ENCODE measurements at regions not wholly inside any gene's neighbourhood (a gene's known extent, or its start where the extent isn't known, plus 50 kb on each side); places are given as distances from the start of the nearest gene placed in this dataset.

DNA sequence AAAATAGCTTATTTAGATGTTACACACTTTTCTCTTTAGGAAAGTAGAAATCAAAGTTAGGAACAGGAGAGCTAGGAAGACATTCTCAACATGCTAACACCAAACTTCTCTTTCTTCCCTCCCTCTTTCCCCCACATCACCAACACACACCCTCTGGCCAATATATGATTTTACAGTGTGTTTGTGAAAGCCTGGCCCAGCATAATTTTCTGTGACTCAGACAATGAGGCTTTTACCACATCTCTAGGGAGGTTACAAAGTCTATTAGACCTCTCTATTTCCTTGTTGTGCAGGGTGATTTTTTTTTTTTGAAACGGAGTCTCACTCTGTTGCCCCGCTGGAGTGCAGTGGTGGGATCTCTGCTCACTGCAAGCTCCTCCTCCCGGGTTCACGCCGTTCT is 189.9 kb downstream of the AASDH start:
- peaks cover 7% of the 10 kb centered on the region for H3K36me3 Mint-ChIP-seq (ENCODE audit: low read depth, unreplicated experiment)
- no peak overlapping the region for H3K4me3 Mint-ChIP-seq (ENCODE audit: unreplicated experiment)
- H3K9me3 Mint-ChIP-seq (ENCODE audit: unreplicated experiment): no peaks in the 10 kb centered on the region
- no peak overlapping the region for H3K27ac Mint-ChIP-seq (ENCODE audit: unreplicated experiment)
- TF ChIP-seq, protein P1, sequence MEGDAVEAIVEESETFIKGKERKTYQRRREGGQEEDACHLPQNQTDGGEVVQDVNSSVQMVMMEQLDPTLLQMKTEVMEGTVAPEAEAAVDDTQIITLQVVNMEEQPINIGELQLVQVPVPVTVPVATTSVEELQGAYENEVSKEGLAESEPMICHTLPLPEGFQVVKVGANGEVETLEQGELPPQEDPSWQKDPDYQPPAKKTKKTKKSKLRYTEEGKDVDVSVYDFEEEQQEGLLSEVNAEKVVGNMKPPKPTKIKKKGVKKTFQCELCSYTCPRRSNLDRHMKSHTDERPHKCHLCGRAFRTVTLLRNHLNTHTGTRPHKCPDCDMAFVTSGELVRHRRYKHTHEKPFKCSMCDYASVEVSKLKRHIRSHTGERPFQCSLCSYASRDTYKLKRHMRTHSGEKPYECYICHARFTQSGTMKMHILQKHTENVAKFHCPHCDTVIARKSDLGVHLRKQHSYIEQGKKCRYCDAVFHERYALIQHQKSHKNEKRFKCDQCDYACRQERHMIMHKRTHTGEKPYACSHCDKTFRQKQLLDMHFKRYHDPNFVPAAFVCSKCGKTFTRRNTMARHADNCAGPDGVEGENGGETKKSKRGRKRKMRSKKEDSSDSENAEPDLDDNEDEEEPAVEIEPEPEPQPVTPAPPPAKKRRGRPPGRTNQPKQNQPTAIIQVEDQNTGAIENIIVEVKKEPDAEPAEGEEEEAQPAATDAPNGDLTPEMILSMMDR (IDR thresholded peaks at IDR 0.05; ENCODE audit: unreplicated experiment): no peak
- no peak for DNase-seq (ENCODE audit: low spot score)
- no peaks in the 10 kb centered on the region for H3K4me1 Mint-ChIP-seq (ENCODE audit: unreplicated experiment)
- no peaks in the 10 kb centered on the region for H3K27me3 Mint-ChIP-seq (ENCODE audit: unreplicated experiment)

DNA sequence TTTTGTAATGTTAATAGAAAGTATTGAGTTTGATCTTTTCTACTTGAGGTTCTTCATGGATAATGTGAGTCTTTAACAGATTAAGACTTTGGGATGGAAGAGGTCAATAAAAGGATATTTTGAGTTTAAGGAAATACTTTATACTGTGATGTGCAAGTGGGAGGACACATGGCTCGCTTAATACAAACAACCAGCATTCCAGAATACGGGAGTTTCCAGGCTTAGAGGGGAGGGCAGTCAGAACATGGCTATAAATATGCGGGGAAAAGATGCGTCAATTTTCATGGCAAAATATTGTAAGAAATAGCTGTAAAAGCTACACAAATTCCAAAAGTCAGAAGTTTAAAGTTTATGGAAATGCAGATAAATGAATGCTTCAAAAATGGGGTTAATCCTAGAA is 192.3 kb downstream of the AASDH start:
- no peaks in the 10 kb centered on the region for H3K27me3 Mint-ChIP-seq (ENCODE audit: unreplicated experiment)
- H3K36me3 Mint-ChIP-seq (ENCODE audit: low read depth, unreplicated experiment): peaks cover 22% of the 10 kb centered on the region
- H3K4me1 Mint-ChIP-seq (ENCODE audit: unreplicated experiment): no peaks in the 10 kb centered on the region
- DNase-seq (ENCODE audit: low spot score): no peak
- no peak overlapping the region for H3K4me3 Mint-ChIP-seq (ENCODE audit: unreplicated experiment)
- no peaks in the 10 kb centered on the region for H3K9me3 Mint-ChIP-seq (ENCODE audit: unreplicated experiment)
- H3K27ac Mint-ChIP-seq (ENCODE audit: unreplicated experiment): no peak overlapping the region
- TF ChIP-seq, protein P1 (IDR thresholded peaks at IDR 0.05; ENCODE audit: unreplicated experiment): no peak

DNA sequence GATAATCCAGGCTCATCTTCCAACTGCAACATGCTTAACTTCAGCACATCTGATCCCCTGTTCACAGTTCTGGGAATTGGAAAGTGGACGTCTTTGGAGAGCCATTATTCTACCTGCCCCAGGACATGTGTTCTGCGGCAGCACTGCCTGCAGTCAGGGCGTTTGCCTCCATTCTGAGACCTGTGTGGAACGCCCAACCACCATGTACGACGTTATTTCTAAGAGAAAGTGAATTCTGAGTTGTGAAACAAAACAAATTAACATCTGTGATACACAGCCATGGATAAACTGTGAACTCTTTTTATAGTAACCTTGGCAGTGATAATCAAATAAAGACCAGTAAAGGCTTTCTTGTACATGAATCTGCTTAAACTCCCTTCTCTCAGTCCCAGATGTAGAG is 195.8 kb downstream of the AASDH start:
- TF ChIP-seq, protein P1 (IDR thresholded peaks at IDR 0.05; ENCODE audit: unreplicated experiment): no peak
- Mint-ChIP-seq H3K4me3 (ENCODE audit: unreplicated experiment) (peak overlapping the region; percentile 43), H3K27ac (ENCODE audit: unreplicated experiment) (no peak overlapping the region), H3K9me3 (ENCODE audit: unreplicated experiment) (no peaks in the 10 kb centered on the region), H3K27me3 (ENCODE audit: unreplicated experiment) (no peaks in the 10 kb centered on the region), H3K4me1 (ENCODE audit: unreplicated experiment) (no peaks in the 10 kb centered on the region), H3K36me3 (ENCODE audit: low read depth, unreplicated experiment) (peaks cover 22% of the 10 kb centered on the region)
- no peak for DNase-seq (ENCODE audit: low spot score)

- Mint-ChIP-seq H3K27ac (ENCODE audit: unreplicated experiment) (no peak overlapping the region), H3K36me3 (ENCODE audit: low read depth, unreplicated experiment) (peaks cover 19% of the 10 kb centered on the region), H3K9me3 (ENCODE audit: unreplicated experiment) (no peaks in the 10 kb centered on the region), H3K4me3 (ENCODE audit: unreplicated experiment) (no peak overlapping the region), H3K27me3 (ENCODE audit: unreplicated experiment) (peaks cover 2% of the 10 kb centered on the region), H3K4me1 (ENCODE audit: unreplicated experiment) (peaks cover 10% of the 10 kb centered on the region)
- TF ChIP-seq, protein P1 (IDR thresholded peaks at IDR 0.05; ENCODE audit: unreplicated experiment): no peak
- no peak for DNase-seq (ENCODE audit: low spot score)
Observed at GRCh38 chr4:56187688-56188087, 199.6 kb downstream of the AASDH start.

DNA sequence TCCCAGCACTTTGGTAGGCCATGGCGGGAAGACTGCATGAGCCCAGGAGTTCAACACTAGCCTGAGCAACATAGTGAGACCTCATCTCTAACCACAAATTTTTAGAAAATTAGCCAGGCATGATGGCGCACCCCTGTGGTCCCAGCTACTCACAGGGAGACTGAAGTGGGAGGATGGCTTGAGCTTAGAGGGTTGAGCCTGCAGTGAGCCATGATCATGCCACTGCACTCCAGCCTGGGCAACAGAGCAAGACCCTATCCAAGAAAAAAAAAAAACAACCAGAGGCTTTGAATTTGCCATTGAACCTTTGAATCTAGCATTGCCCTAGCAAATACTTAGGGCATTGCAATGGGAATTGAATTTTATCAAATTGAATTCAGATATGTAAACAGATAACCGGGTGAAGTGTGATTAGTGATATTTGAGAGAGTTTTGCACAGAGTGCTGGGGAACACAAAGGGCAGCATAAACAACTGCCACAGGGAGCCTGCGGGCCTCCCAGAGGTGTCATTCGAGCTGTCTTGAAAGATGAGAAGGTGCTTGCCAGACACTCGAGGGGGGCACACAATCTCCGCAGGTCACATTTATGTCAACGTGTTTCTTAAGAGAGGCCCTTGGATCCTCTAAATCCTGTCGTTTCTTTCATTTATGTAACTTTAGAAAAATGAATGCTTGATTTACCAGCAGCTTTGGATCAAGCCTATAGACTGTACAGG is 200.3 kb downstream of the AASDH start:
- no peak for DNase-seq (ENCODE audit: low spot score)
- Mint-ChIP-seq H3K27ac (ENCODE audit: unreplicated experiment) (no peak overlapping the region), H3K4me3 (ENCODE audit: unreplicated experiment) (no peak overlapping the region), H3K27me3 (ENCODE audit: unreplicated experiment) (peaks cover 2% of the 10 kb centered on the region), H3K4me1 (ENCODE audit: unreplicated experiment) (peaks cover 10% of the 10 kb centered on the region), H3K9me3 (ENCODE audit: unreplicated experiment) (no peaks in the 10 kb centered on the region), H3K36me3 (ENCODE audit: low read depth, unreplicated experiment) (peaks cover 14% of the 10 kb centered on the region)
- TF ChIP-seq, protein P1 (IDR thresholded peaks at IDR 0.05; ENCODE audit: unreplicated experiment): no peak
